ENCODE measurements at regions not wholly inside any gene's neighbourhood (a gene's known extent, or its start where the extent isn't known, plus 50 kb on each side); places are given as distances from the start of the nearest gene placed in this dataset.

DNA sequence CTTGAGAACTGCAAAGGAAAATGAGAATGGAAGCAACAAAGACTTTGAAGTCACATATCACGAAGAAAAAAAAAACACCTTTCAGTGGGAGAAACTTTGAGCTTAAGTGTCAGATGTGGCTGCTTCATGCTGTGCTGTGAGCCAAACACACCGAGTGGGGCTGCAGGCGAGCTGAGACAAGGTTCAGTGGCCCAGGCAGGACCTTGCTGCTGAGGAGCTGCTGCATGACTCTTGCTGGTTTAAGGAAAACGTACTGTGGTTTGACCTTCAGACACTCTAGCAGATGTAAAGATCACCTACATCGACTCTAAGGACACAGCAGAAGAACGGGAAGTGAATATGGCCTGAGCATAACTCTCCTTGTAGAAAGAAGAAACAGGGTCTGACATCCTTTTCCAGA, 118.1 kb upstream of the OR4E1 start:
- no peak for TF ChIP-seq EZH2phosphoT487 (IDR thresholded peaks at IDR 0.05; ENCODE audit: insufficient read depth, low read depth)
- TF ChIP-seq EZH2 (IDR thresholded peaks at IDR 0.05; ENCODE audit: insufficient read depth, poor library complexity, severe bottlenecking): no peak

Measured in GM23248 (cell line).